H9 (cell line): ENCODE measurements at regions not wholly inside any gene's neighbourhood (a gene's known extent, or its start where the extent isn't known, plus 50 kb on each side); places are given as distances from the start of the nearest gene placed in this dataset.

Experiments
- DNase-seq: peaks from one replicate; pipeline ENCODE4 v3.0.0-alpha.2; 2017
- H2AFZ ChIP-seq: one replicate; pipeline ENCODE4 v1.6.1; 2013; ENCODE audit warnings: mild to moderate bottlenecking, low read length, control low read depth, moderate library complexity
- H2AK5ac ChIP-seq: 2 replicates; pipeline ENCODE4 v1.6.1; 2013; ENCODE audit warnings: low read length, control low read depth, mixed read lengths; ENCODE audit not compliant: insufficient read length
- H2BK120ac ChIP-seq: one replicate; pipeline ENCODE4 v1.6.1; 2013; ENCODE audit warnings: low read depth, mild to moderate bottlenecking, low read length, control low read depth, inconsistent platforms; ENCODE audit not compliant: poor library complexity, severe bottlenecking
- H2BK12ac ChIP-seq: 2 replicates; pipeline ENCODE4 v1.6.1; 2013; ENCODE audit warnings: low read length, control low read depth, mixed read lengths, low read depth; ENCODE audit not compliant: insufficient read length
- H2BK15ac ChIP-seq: 2 replicates; pipeline ENCODE4 v1.6.1; 2013; ENCODE audit warnings: low read depth, low read length, control low read depth
- H2BK20ac ChIP-seq: one replicate; pipeline ENCODE4 v1.6.1; 2013; ENCODE audit warnings: low read depth, mild to moderate bottlenecking, low read length, control low read depth, inconsistent platforms; ENCODE audit not compliant: poor library complexity, severe bottlenecking
- H2BK5ac ChIP-seq: 2 replicates; pipeline ENCODE4 v1.6.1; 2013; ENCODE audit warnings: low read length, control low read depth, mixed read lengths; ENCODE audit not compliant: insufficient read length
- H3K14ac ChIP-seq: 2 replicates; pipeline ENCODE4 v1.6.1; 2013; ENCODE audit warnings: low read length, control low read depth; ENCODE audit not compliant: insufficient read depth
- H3K18ac ChIP-seq: 2 replicates; pipeline ENCODE4 v1.6.1; 2013; ENCODE audit warnings: low read depth, mild to moderate bottlenecking, mixed read lengths, low read length, control low read depth; ENCODE audit not compliant: insufficient read length
- H3K23ac ChIP-seq: 2 replicates; pipeline ENCODE4 v1.6.1; 2013; ENCODE audit warnings: low read length, control low read depth, mixed read lengths, low read depth; ENCODE audit not compliant: insufficient read length
- H3K23me2 ChIP-seq: 2 replicates; pipeline ENCODE4 v1.6.1; 2013; ENCODE audit warnings: low read depth, mild to moderate bottlenecking, mixed read lengths, low read length, control low read depth; ENCODE audit not compliant: insufficient read length, poor library complexity, severe bottlenecking
- H3K27ac ChIP-seq: 2 replicates; pipeline ENCODE4 v1.5.1; 2013; ENCODE audit warnings: low read length, control low read depth, mixed read lengths, low read depth; ENCODE audit not compliant: insufficient read length
- H3K27me3 ChIP-seq: 2 replicates; pipeline ENCODE4 v1.6.1; 2013; ENCODE audit warnings: low read length, control low read depth, inconsistent platforms; ENCODE audit not compliant: insufficient read depth
- H3K4ac ChIP-seq: 2 replicates; pipeline ENCODE4 v1.6.1; 2013; ENCODE audit warnings: low read depth, mild to moderate bottlenecking, control low read depth, inconsistent platforms, low read length, moderate library complexity
- H3K4me1 ChIP-seq: 2 replicates; pipeline ENCODE4 v1.6.1; 2013; ENCODE audit warnings: low read length, control low read depth, inconsistent platforms; ENCODE audit not compliant: insufficient read depth
- H3K4me2 ChIP-seq: 2 replicates; pipeline ENCODE4 v1.6.1; 2013; ENCODE audit warnings: low read length, control low read depth, mixed read lengths; ENCODE audit not compliant: insufficient read length, insufficient read depth
- H3K56ac ChIP-seq: 2 replicates; pipeline ENCODE4 v1.6.1; 2013; ENCODE audit warnings: low read depth, mild to moderate bottlenecking, mixed read lengths, low read length, control low read depth; ENCODE audit not compliant: insufficient read length
- H3K79me1 ChIP-seq: 2 replicates; pipeline ENCODE4 v1.6.1; 2013; ENCODE audit warnings: low read depth, mild to moderate bottlenecking, moderate library complexity, low read length, control low read depth, inconsistent platforms; ENCODE audit not compliant: insufficient read depth, poor library complexity, severe bottlenecking
- H3K79me2 ChIP-seq: 2 replicates; pipeline ENCODE4 v1.6.1; 2013; ENCODE audit warnings: low read length, control low read depth, inconsistent platforms; ENCODE audit not compliant: insufficient read depth
- H3K9ac ChIP-seq: 2 replicates; pipeline ENCODE4 v1.6.1; 2013; ENCODE audit warnings: low read length, control low read depth, mixed read lengths; ENCODE audit not compliant: insufficient read length; ENCODE audit errors: extremely low read depth
- H3K9me3 ChIP-seq: one replicate; pipeline ENCODE4 v1.6.1; 2013; ENCODE audit warnings: low read depth, low read length, inconsistent platforms; ENCODE audit not compliant: control insufficient read depth
- H3T11ph ChIP-seq: one replicate; pipeline ENCODE4 v1.6.1; 2013; ENCODE audit warnings: mild to moderate bottlenecking, low read length, control low read depth, inconsistent platforms
- H4K20me1 ChIP-seq: one replicate; pipeline ENCODE4 v1.6.1; 2013; ENCODE audit not compliant: control insufficient read depth, insufficient read length, insufficient read depth
- H4K5ac ChIP-seq: 2 replicates; pipeline ENCODE4 v1.6.1; 2013; ENCODE audit warnings: low read depth, mild to moderate bottlenecking, mixed read lengths, low read length, control low read depth; ENCODE audit not compliant: insufficient read length
- H4K8ac ChIP-seq: replicated peaks from 2 replicates; pipeline ENCODE4 v1.6.1; 2013; ENCODE audit warnings: low read length, control low read depth, mixed read lengths, low read depth; ENCODE audit not compliant: insufficient read length
- H4K91ac ChIP-seq: 2 replicates; pipeline ENCODE4 v1.6.1; 2013; ENCODE audit warnings: low read depth, mild to moderate bottlenecking, moderate library complexity, mixed read lengths, low read length, control low read depth; ENCODE audit not compliant: insufficient read length
- H3K27ac Mint-ChIP-seq, 3 experiments: 2 replicates in 2 of 3; 3 replicates in 1 of 3; pipeline ENCODE4 v1.8.0; 2020 to 2021; ENCODE audit warnings: mixed read lengths in 3 of 3, mild to moderate bottlenecking in 1 of 3, moderate library complexity in 1 of 3
- H3K27me3 Mint-ChIP-seq: 2 replicates; pipeline ENCODE4 v1.8.0; 2021; ENCODE audit warnings: low read depth, mild to moderate bottlenecking, moderate library complexity, mixed read lengths
- H3K36me3 Mint-ChIP-seq, 3 experiments: 2 replicates in 2 of 3; 3 replicates in 1 of 3; pipeline ENCODE4 v1.8.0; 2020 to 2021; ENCODE audit warnings: low read depth in 3 of 3, mixed read lengths in 3 of 3; ENCODE audit not compliant: insufficient read depth in 1 of 3
- H3K4me1 Mint-ChIP-seq, 2 experiments: 2 replicates each; pipeline ENCODE4 v1.8.0; 2020; ENCODE audit warnings: mixed read lengths in 2 of 2
- H3K4me3 Mint-ChIP-seq, 2 experiments: 2 replicates in 1 of 2; 3 replicates in 1 of 2; pipeline ENCODE4 v1.8.0; 2020 to 2021; ENCODE audit warnings: mild to moderate bottlenecking in 2 of 2, mixed read lengths in 2 of 2, moderate library complexity in 1 of 2
- H3K9me3 Mint-ChIP-seq, 2 experiments: 2 replicates in 1 of 2; 3 replicates in 1 of 2; pipeline ENCODE4 v1.8.0; 2020; ENCODE audit warnings: mild to moderate bottlenecking in 2 of 2, mixed read lengths in 2 of 2, moderate library complexity in 1 of 2
- WGBS: extraction: QIAGEN DNeasy Blood & Tissue Kit; methylation state at CpG from one replicate; pipeline ENCODE4 v1.1.7; 2013; ENCODE audit warnings: missing lambda C conversion rate, low lambda C conversion rate, mixed read lengths; ENCODE audit not compliant: insufficient read length; ENCODE audit errors: extremely low coverage; 5-methylcytosine and 5-hydroxymethylcytosine counted together
- TF ChIP-seq, protein P1 (sequence below): fragments of 200-600 bp; sonication (generic); conservative IDR thresholded peaks from 3 replicates; pipeline ENCODE4 v1.8.0; 2021; ENCODE audit warnings: antibody characterized with exemption, mild to moderate bottlenecking

DNA sequence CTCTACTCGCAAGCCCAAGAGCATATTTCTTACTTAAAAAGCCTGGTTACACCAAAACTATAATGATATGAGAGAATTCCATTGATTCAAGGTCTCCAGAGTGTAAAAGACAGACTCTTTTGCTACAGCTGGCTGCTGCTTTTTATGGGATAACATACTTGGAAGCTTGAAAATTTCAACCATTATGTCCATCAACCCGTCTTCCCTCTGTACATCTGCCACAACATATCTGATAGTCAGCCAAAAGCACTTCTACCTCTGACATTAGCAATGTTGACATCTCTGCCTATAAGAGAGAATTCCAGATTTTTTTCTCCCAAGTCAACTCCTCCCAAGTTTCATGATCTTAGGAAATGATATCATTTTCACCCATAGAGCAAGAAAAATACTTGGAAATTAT lies 54.4 kb upstream of the IQCM start:
- Histone ChIP-seq H3K4me2 (no peak overlapping the region), H2AFZ (no peak overlapping the region), H3K27ac (no peak overlapping the region), H3K79me1 (no peaks in the 10 kb centered on the region), H4K20me1 (no peaks in the 10 kb centered on the region), H4K5ac (no peak overlapping the region), H3K9ac (no peak overlapping the region), H2AK5ac (no peak overlapping the region), H2BK120ac (no peak overlapping the region), H2BK12ac (no peak overlapping the region), H2BK5ac (no peak overlapping the region), H3K4ac (no peak overlapping the region), H3K56ac (no peak overlapping the region), H3K23me2 (no peaks in the 10 kb centered on the region), H3K14ac (no peak overlapping the region), H2BK20ac (no peak overlapping the region), H3K9me3 (no peaks in the 10 kb centered on the region), H3T11ph (no peak overlapping the region), H3K23ac (no peak overlapping the region), H4K8ac (no peak overlapping the region), H2BK15ac (no peak overlapping the region), H3K79me2 (no peaks in the 10 kb centered on the region), H3K18ac (no peak overlapping the region), H3K27me3 (no peaks in the 10 kb centered on the region), H4K91ac (no peak overlapping the region), H3K4me1 (no peaks in the 10 kb centered on the region)
- no peaks in the 10 kb centered on the region for H3K27me3 Mint-ChIP-seq
- no peaks in the 10 kb centered on the region for H3K4me1 Mint-ChIP-seq
- no peaks in the 10 kb centered on the region for H3K36me3 Mint-ChIP-seq
- TF ChIP-seq, protein P1, sequence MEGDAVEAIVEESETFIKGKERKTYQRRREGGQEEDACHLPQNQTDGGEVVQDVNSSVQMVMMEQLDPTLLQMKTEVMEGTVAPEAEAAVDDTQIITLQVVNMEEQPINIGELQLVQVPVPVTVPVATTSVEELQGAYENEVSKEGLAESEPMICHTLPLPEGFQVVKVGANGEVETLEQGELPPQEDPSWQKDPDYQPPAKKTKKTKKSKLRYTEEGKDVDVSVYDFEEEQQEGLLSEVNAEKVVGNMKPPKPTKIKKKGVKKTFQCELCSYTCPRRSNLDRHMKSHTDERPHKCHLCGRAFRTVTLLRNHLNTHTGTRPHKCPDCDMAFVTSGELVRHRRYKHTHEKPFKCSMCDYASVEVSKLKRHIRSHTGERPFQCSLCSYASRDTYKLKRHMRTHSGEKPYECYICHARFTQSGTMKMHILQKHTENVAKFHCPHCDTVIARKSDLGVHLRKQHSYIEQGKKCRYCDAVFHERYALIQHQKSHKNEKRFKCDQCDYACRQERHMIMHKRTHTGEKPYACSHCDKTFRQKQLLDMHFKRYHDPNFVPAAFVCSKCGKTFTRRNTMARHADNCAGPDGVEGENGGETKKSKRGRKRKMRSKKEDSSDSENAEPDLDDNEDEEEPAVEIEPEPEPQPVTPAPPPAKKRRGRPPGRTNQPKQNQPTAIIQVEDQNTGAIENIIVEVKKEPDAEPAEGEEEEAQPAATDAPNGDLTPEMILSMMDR: no peak
- H3K9me3 Mint-ChIP-seq: peaks cover 2 to 6% of the 10 kb centered on the region in 2 experiments; a peak in 2 of 5 replicates
- no peak for DNase-seq
- WGBS: no CpG with 5 or more reads among the region's 2 CpGs
- no peak overlapping the region for H3K27ac Mint-ChIP-seq
- H3K4me3 Mint-ChIP-seq: no peak overlapping the region
